Vagina (tissue), 2 donors: ENCODE measurements at regions not wholly inside any gene's neighbourhood (a gene's known extent, or its start where the extent isn't known, plus 50 kb on each side); places are given as distances from the start of the nearest gene placed in this dataset.

Experiments
- DNase-seq, 2 donors: peaks; one replicate each; pipeline ENCODE4 v3.0.0-alpha.2; 2017; ENCODE audit errors: extremely low spot score in 2 of 2
- H3K27ac ChIP-seq: fragments of 200-600 bp; sonication (generic); one replicate; pipeline ENCODE4 v1.5.1; 2019
- H3K27me3 ChIP-seq: fragments of 200-600 bp; sonication (generic); one replicate; pipeline ENCODE4 v1.5.1; 2019
- H3K36me3 ChIP-seq, 2 donors: fragments of 200-600 bp; sonication (generic); one replicate each; pipeline ENCODE4 v1.5.1; 2017 to 2019
- H3K4me1 ChIP-seq: fragments of 200-600 bp; sonication (generic); one replicate; pipeline ENCODE4 v1.5.1; 2019
- H3K4me3 ChIP-seq, 2 donors: fragments of 200-600 bp; sonication (generic); 1 replicate in 1 of 2; 2 replicates in 1 of 2; pipeline ENCODE4 v1.5.1; 2016 to 2019
- H3K9me3 ChIP-seq: fragments of 200-600 bp; sonication (generic); one replicate; pipeline ENCODE4 v1.5.1; 2019
- POLR2A ChIP-seq, 2 donors: fragments of 450-650 bp; IDR thresholded peaks; one replicate each; pipeline ENCODE4 v1.6.1; 2017; ENCODE audit warnings: antibody characterized with exemption in 2 of 2, mild to moderate bottlenecking in 2 of 2, moderate library complexity in 2 of 2
- POLR2AphosphoS5 ChIP-seq, 2 donors: sonication (generic); formaldehyde crosslinking; IDR thresholded peaks; one replicate each; pipeline ENCODE4 v1.9.0; 2017; ENCODE audit warnings: antibody characterized with exemption in 2 of 2, mild to moderate bottlenecking in 2 of 2, low read depth in 1 of 2; ENCODE audit not compliant: insufficient read depth in 1 of 2
- intact Hi-C: fragments of 100-400 bp; cut with DNase I; formaldehyde crosslinking; loops from one replicate; pipeline ENCODE4 v1.15.1; 2023
- TF ChIP-seq, protein P1 (sequence below), 3 experiments: fragments of 450-650 bp in 2 of 3; fragments of 200-600 bp in 1 of 3; sonication (generic) in 1 of 3; IDR thresholded peaks; one replicate each; pipeline ENCODE4 v1.5.1; 2017 to 2019; ENCODE audit warnings: antibody characterized with exemption in 3 of 3, mild to moderate bottlenecking in 2 of 3, moderate library complexity in 2 of 3

DNA sequence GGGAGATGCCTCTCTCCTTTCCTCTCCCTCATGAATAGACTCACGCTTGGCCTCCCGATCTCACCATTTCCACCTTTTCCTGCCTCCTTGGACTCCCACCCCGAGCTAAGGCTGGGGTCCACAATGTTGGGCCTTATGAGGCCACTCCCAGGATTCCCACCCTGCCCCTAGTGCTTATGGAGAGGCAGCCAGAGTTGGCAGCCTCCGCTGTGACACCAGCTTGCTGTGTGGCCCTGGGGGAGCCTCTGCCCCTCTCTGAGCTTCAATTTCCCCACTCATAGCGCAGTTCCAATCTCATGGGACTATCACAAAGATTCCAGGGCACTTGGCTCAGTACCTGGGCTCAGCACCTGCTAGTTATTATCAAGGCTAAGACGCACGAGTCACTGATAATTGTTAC is 118.7 kb upstream of the WNT4 start:
- no peaks in the 10 kb centered on the region for H3K27me3 ChIP-seq

DNA sequence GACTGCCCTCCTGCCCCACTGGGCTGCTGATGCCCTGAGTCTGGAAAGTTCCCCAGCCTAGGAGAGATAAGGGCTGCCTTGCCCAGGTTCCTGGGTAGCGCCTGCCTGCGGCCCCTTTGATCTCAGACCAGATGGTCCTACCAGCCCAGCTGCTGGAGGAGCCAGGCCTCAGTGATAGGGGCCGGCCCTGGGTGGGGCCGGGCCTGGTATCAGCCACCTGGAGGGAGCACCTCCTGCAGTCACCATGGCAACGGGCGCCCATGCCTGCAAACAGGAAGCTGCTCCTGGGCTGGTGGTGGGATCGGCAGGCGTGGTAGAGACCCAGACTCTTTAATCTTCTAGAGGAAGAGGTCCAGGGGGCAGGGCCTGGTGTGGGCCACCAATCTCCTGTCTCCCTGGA is 119.7 kb upstream of the WNT4 start:
- H3K27ac ChIP-seq, result no peak overlapping the region
- no peak for DNase-seq
- no peaks in the 10 kb centered on the region for H3K27me3 ChIP-seq
- intact Hi-C loops, result no loop called here
- TF ChIP-seq POLR2A (IDR thresholded peaks at IDR 0.05), result no peak
- no peak for TF ChIP-seq POLR2AphosphoS5 (IDR thresholded peaks at IDR 0.05; ENCODE audit: insufficient read depth in 1 of 2, low read depth in 1 of 2)
- TF ChIP-seq, protein P1, sequence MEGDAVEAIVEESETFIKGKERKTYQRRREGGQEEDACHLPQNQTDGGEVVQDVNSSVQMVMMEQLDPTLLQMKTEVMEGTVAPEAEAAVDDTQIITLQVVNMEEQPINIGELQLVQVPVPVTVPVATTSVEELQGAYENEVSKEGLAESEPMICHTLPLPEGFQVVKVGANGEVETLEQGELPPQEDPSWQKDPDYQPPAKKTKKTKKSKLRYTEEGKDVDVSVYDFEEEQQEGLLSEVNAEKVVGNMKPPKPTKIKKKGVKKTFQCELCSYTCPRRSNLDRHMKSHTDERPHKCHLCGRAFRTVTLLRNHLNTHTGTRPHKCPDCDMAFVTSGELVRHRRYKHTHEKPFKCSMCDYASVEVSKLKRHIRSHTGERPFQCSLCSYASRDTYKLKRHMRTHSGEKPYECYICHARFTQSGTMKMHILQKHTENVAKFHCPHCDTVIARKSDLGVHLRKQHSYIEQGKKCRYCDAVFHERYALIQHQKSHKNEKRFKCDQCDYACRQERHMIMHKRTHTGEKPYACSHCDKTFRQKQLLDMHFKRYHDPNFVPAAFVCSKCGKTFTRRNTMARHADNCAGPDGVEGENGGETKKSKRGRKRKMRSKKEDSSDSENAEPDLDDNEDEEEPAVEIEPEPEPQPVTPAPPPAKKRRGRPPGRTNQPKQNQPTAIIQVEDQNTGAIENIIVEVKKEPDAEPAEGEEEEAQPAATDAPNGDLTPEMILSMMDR (IDR thresholded peaks at IDR 0.05), result no peak
- no peaks in the 10 kb centered on the region for H3K4me1 ChIP-seq
- no peak overlapping the region for H3K4me3 ChIP-seq
- H3K36me3 ChIP-seq, result no peaks in the 10 kb centered on the region
- no peaks in the 10 kb centered on the region for H3K9me3 ChIP-seq

More for the DNA sequence above, 118.7 kb upstream of the WNT4 start:
- TF ChIP-seq POLR2A (IDR thresholded peaks at IDR 0.05) (no peak), POLR2AphosphoS5 (IDR thresholded peaks at IDR 0.05; ENCODE audit: insufficient read depth in 1 of 2, low read depth in 1 of 2) (no peak)
- TF ChIP-seq, protein P1 (IDR thresholded peaks at IDR 0.05), result no peak
- DNase-seq, result no peak
- Histone ChIP-seq H3K9me3 (no peaks in the 10 kb centered on the region), H3K27ac (no peak overlapping the region), H3K36me3 (no peaks in the 10 kb centered on the region), H3K4me1 (no peaks in the 10 kb centered on the region), H3K4me3 (no peak overlapping the region)
- intact Hi-C loops, result no loop called here

DNA sequence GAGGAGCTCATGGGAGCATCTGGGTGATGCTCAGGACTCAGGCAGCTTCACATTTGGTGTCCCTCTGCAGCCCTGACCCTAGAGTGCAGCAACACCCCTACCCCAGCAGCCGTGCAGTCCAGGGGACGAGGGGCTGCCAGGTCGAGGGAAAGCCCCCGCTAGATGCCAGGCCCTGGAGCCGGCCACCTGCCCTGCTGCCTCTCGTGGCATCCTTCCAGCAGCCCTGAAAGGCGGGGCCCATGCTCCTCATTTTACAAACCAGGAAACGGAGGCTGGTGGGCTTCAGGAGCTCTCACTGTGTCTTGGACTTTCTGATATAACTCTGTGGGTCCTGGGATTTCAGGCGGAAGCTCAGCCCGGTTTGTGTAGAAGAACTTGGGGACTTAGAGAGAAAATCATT is 120.5 kb upstream of the WNT4 start:
- intact Hi-C loops, result no loop called here
- Histone ChIP-seq H3K27me3 (no peaks in the 10 kb centered on the region), H3K27ac (no peak overlapping the region), H3K36me3 (no peaks in the 10 kb centered on the region), H3K4me3 (no peak overlapping the region), H3K9me3 (no peaks in the 10 kb centered on the region), H3K4me1 (no peaks in the 10 kb centered on the region)
- no peak for DNase-seq
- TF ChIP-seq POLR2A (IDR thresholded peaks at IDR 0.05) (no peak), POLR2AphosphoS5 (IDR thresholded peaks at IDR 0.05; ENCODE audit: insufficient read depth in 1 of 2, low read depth in 1 of 2) (no peak)
- TF ChIP-seq, protein P1 (IDR thresholded peaks at IDR 0.05), result no peak

DNA sequence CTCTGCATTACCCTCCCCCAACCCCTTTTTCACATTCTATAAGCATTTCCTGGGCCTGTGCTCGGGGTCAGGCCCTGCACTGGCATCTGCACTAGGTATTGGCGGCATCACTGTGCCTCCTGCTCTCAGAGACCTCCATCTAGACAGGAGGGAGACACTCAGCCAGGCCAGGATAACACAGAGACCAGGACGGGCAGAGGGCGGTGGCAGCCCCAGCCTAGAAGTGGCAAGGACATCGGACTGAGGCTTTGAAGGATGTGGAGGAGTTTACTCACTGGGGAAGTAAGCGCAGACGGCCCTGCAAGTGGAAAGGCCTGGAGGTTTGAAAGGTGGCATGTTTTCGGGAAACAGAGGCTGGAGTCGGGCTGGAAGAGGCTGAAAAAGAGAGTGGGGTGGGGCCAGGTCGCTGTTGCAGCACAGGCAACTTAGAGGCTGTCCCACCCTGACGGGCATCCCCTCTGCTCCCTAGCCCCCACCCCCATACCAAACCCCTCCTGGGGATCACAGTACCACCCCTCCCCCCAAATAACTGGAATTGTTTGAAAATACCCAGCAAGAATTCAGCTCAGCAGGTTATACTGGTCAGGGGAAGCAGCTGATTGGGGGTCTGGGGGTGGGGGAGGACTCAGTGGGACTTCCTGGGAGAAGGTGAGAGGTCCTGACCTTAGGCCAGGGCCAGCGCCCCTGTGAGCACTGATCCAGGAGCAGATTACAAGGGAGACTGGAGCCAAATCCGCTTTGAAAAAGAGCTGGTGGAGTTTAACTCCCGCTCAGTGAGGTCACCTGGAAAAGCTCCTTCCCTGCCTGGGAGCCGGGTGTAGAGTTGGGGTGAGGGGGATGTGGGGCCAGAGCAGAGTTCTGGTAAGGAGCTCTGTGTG is 121.8 kb upstream of the WNT4 start:
- Histone ChIP-seq H3K27ac (no peak overlapping the region), H3K27me3 (no peaks in the 10 kb centered on the region), H3K4me1 (no peaks in the 10 kb centered on the region), H3K36me3 (no peaks in the 10 kb centered on the region), H3K4me3 (no peak overlapping the region), H3K9me3 (no peaks in the 10 kb centered on the region)
- no peak for DNase-seq
- intact Hi-C loops, result no loop called here
- no peak for TF ChIP-seq POLR2AphosphoS5 (IDR thresholded peaks at IDR 0.05; ENCODE audit: insufficient read depth in 1 of 2, low read depth in 1 of 2)
- TF ChIP-seq, protein P1 (IDR thresholded peaks at IDR 0.05), result no peak
- TF ChIP-seq POLR2A (IDR thresholded peaks at IDR 0.05), result no peak

DNA sequence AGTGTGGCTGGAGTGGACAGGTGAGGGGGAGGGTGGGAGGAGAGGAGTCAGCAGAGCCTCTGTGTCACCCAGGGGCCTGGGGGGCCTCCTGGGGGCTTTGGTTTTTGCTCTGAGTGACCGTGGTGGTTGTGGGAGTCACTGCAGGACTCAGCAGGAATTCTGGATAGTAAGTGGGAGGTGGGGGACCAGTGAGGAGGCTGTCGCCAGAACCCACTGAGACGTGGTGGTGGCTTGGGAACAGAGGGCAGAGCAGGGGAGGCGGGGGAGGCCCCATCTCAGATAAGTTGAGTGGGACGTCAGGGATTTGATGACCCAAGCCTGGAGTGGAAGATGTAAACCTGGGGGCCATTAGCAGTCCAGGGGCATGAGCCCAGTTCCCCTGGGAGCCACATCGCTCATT is 123.2 kb upstream of the WNT4 start:
- Histone ChIP-seq H3K27me3 (no peaks in the 10 kb centered on the region), H3K36me3 (no peaks in the 10 kb centered on the region), H3K4me3 (no peak overlapping the region), H3K27ac (no peak overlapping the region), H3K4me1 (no peaks in the 10 kb centered on the region), H3K9me3 (no peaks in the 10 kb centered on the region)
- TF ChIP-seq POLR2AphosphoS5 (IDR thresholded peaks at IDR 0.05; ENCODE audit: insufficient read depth in 1 of 2, low read depth in 1 of 2) (no peak), POLR2A (IDR thresholded peaks at IDR 0.05) (no peak)
- TF ChIP-seq, protein P1 (IDR thresholded peaks at IDR 0.05), result no peak
- intact Hi-C loops, result no loop called here
- DNase-seq, result no peak
